ENCODE measurements at regions not wholly inside any gene's neighbourhood (a gene's known extent, or its start where the extent isn't known, plus 50 kb on each side); places are given as distances from the start of the nearest gene placed in this dataset.

DNA sequence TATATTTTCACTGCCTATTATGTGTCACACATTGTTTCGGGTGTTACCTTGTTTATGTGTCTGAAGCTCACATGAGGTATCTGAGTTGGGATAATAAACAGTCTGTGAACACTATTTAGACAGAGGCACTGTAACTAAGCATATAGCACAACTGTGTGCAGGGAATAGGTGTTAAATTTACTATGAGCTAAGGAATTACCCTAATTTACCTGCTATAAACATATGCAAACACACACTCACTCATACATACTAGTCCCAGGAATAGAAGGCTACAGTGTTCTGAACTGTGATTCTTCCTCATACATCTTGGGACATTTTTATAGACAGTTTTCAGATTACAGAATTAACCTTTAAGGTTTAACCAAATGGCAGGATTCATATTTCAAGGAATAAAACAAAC, 127.6 kb upstream of the SPANXN4 start:
- no peak overlapping the region for H3K14ac ChIP-seq (replicated peaks; ENCODE audit: low read depth, low read length)
- H4K91ac ChIP-seq (ENCODE audit: insufficient read depth, low read depth, low read length): no peak overlapping the region
- H2AFZ ChIP-seq (replicated peaks; ENCODE audit: low read length, poor library complexity): no peak overlapping the region
- DNase-seq (no peak), ATAC-seq (ENCODE audit: low read depth) (no peak)
- no peak overlapping the region for H4K8ac ChIP-seq (ENCODE audit: low read depth in 2 of 2, low read length in 2 of 2)
- dilution Hi-C loops (cut with HindIII; ENCODE audit: low sequenced_read_pairs, unreplicated experiment): no loop called here
- no peak overlapping the region for H3K56ac ChIP-seq (ENCODE audit: extremely low read depth, insufficient read depth, low read length)
- H2BK120ac ChIP-seq (ENCODE audit: low read depth, low read length): no peak overlapping the region
- H3K27me3 ChIP-seq (ENCODE audit: control insufficient read depth, insufficient read depth, low read length): no peaks in the 10 kb centered on the region
- TF ChIP-seq CTCF (conservative IDR thresholded peaks at IDR 0.05; ENCODE audit: low read depth, low read length) (no peak), SMC3 (IDR thresholded peaks at IDR 0.05; ENCODE audit: low read depth, low read length) (no peak), CEBPB (IDR thresholded peaks at IDR 0.05; ENCODE audit: low read depth, low read length) (no peak), RAD21 (IDR thresholded peaks at IDR 0.05; ENCODE audit: low read length) (no peak), RFX5 (IDR thresholded peaks at IDR 0.05; ENCODE audit: low read depth, low read length) (no peak), BHLHE40 (IDR thresholded peaks at IDR 0.05; ENCODE audit: low read depth, low read length) (no peak), MXI1 (IDR thresholded peaks at IDR 0.05; ENCODE audit: borderline replicate concordance, low read depth, low read length) (no peak), CHD1 (IDR thresholded peaks at IDR 0.05; ENCODE audit: low read depth, low read length) (no peak), RCOR1 (IDR thresholded peaks at IDR 0.05; ENCODE audit: insufficient replicate concordance, low read length) (no peak), ELK1 (IDR thresholded peaks at IDR 0.05; ENCODE audit: borderline replicate concordance, low read depth, low read length) (no peak), POLR2A (IDR thresholded peaks at IDR 0.05; ENCODE audit: low read depth, low read length) (no peak), NFE2L2 (IDR thresholded peaks at IDR 0.05; ENCODE audit: low read depth, low read length) (no peak), MAZ (IDR thresholded peaks at IDR 0.05; ENCODE audit: borderline replicate concordance, low read depth, low read length) (no peak), MAFK (IDR thresholded peaks at IDR 0.05; ENCODE audit: low read depth, low read length) (no peak), FOS (IDR thresholded peaks at IDR 0.05; ENCODE audit: low read depth, low read length) (no peak)
- TF ChIP-seq, protein P1, sequence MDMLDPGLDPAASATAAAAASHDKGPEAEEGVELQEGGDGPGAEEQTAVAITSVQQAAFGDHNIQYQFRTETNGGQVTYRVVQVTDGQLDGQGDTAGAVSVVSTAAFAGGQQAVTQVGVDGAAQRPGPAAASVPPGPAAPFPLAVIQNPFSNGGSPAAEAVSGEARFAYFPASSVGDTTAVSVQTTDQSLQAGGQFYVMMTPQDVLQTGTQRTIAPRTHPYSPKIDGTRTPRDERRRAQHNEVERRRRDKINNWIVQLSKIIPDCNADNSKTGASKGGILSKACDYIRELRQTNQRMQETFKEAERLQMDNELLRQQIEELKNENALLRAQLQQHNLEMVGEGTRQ (IDR thresholded peaks at IDR 0.05; ENCODE audit: low read depth, low read length): no peak
- H4K20me1 ChIP-seq (ENCODE audit: insufficient read depth, low read length): no peaks in the 10 kb centered on the region
- no peak overlapping the region for H3K4ac ChIP-seq (ENCODE audit: low read depth, low read length)
- intact Hi-C loops (cut with micrococcal nuclease): no loop called here
- no peak overlapping the region for H2BK20ac ChIP-seq (ENCODE audit: low read depth, low read length)
- H3K4me2 ChIP-seq (ENCODE audit: low read depth, low read length): no peak overlapping the region
- no peaks in the 10 kb centered on the region for H3K36me3 ChIP-seq (ENCODE audit: control insufficient read depth, insufficient read depth, low read length)
- H3K79me1 ChIP-seq (ENCODE audit: low read depth in 1 of 2, low read length in 2 of 2): no peaks in the 10 kb centered on the region
- CTCF ChIA-PET: no interaction called here
- H3K27ac ChIP-seq (ENCODE audit: insufficient read depth, low read length): no peak overlapping the region
- H3K9me3 ChIP-seq (ENCODE audit: control insufficient read depth, insufficient read depth, low read length): peaks cover 2% of the 10 kb centered on the region; the same call in 1 of the 2 replicates
- H3K9me1 ChIP-seq (ENCODE audit: insufficient read depth, low read length): no peaks in the 10 kb centered on the region
- H3K4me1 ChIP-seq (ENCODE audit: control insufficient read depth, insufficient read depth, low read length): no peaks in the 10 kb centered on the region
- H3K4me3 ChIP-seq (ENCODE audit: insufficient read depth, low read depth, low read length): no peak overlapping the region
- no peak overlapping the region for H3K23ac ChIP-seq (ENCODE audit: low read depth, low read length)
- H3K9ac ChIP-seq (ENCODE audit: low read depth, low read length): no peak overlapping the region
- in situ Hi-C loops (cut with MboI; ENCODE audit: low sequenced_read_pairs): no loop called here
- no CpG with 5 or more reads among the region's 1 CpG for WGBS, 2 experiments (ENCODE audit: extremely low coverage in 2 of 2, insufficient read length in 1 of 2)
- H3K18ac ChIP-seq (ENCODE audit: low read depth, low read length): no peak overlapping the region
- BruUV-seq (replicated peaks): no TSS peak
- H4K5ac ChIP-seq (ENCODE audit: low read depth, low read length): no peak overlapping the region
- H2AK5ac ChIP-seq (ENCODE audit: low read depth, low read length): no peak overlapping the region
- H2BK15ac ChIP-seq (ENCODE audit: low read depth, low read length): no peak overlapping the region
- POLR2A ChIA-PET (ENCODE audit: unreplicated experiment): no interaction called here
- no peak overlapping the region for H2AK9ac ChIP-seq (replicated peaks; ENCODE audit: low read depth, low read length, poor library complexity)
- H2BK5ac ChIP-seq (ENCODE audit: low read depth, low read length, poor library complexity, severe bottlenecking): no peak overlapping the region
